H9 (cell line): ENCODE measurements at regions not wholly inside any gene's neighbourhood (a gene's known extent, or its start where the extent isn't known, plus 50 kb on each side); places are given as distances from the start of the nearest gene placed in this dataset.
"Not testable (repeated sequence)": the region's sequence is repeated elsewhere in the genome, so short reads cannot be mapped to it uniquely, and the experiment has no call there.

ENCODE experiments used
- DNase-seq: peaks from one replicate; pipeline ENCODE4 v3.0.0-alpha.2; 2017
- H2AFZ ChIP-seq: one replicate; pipeline ENCODE4 v1.6.1; 2013; ENCODE audit warnings: mild to moderate bottlenecking, low read length, control low read depth, moderate library complexity
- H2AK5ac ChIP-seq: 2 replicates; pipeline ENCODE4 v1.6.1; 2013; ENCODE audit warnings: low read length, control low read depth, mixed read lengths; ENCODE audit not compliant: insufficient read length
- H2BK120ac ChIP-seq: one replicate; pipeline ENCODE4 v1.6.1; 2013; ENCODE audit warnings: low read depth, mild to moderate bottlenecking, low read length, control low read depth, inconsistent platforms; ENCODE audit not compliant: poor library complexity, severe bottlenecking
- H2BK12ac ChIP-seq: 2 replicates; pipeline ENCODE4 v1.6.1; 2013; ENCODE audit warnings: low read length, control low read depth, mixed read lengths, low read depth; ENCODE audit not compliant: insufficient read length
- H2BK15ac ChIP-seq: 2 replicates; pipeline ENCODE4 v1.6.1; 2013; ENCODE audit warnings: low read depth, low read length, control low read depth
- H2BK20ac ChIP-seq: one replicate; pipeline ENCODE4 v1.6.1; 2013; ENCODE audit warnings: low read depth, mild to moderate bottlenecking, low read length, control low read depth, inconsistent platforms; ENCODE audit not compliant: poor library complexity, severe bottlenecking
- H2BK5ac ChIP-seq: 2 replicates; pipeline ENCODE4 v1.6.1; 2013; ENCODE audit warnings: low read length, control low read depth, mixed read lengths; ENCODE audit not compliant: insufficient read length
- H3K14ac ChIP-seq: 2 replicates; pipeline ENCODE4 v1.6.1; 2013; ENCODE audit warnings: low read length, control low read depth; ENCODE audit not compliant: insufficient read depth
- H3K18ac ChIP-seq: 2 replicates; pipeline ENCODE4 v1.6.1; 2013; ENCODE audit warnings: low read depth, mild to moderate bottlenecking, mixed read lengths, low read length, control low read depth; ENCODE audit not compliant: insufficient read length
- H3K23ac ChIP-seq: 2 replicates; pipeline ENCODE4 v1.6.1; 2013; ENCODE audit warnings: low read length, control low read depth, mixed read lengths, low read depth; ENCODE audit not compliant: insufficient read length
- H3K23me2 ChIP-seq: 2 replicates; pipeline ENCODE4 v1.6.1; 2013; ENCODE audit warnings: low read depth, mild to moderate bottlenecking, mixed read lengths, low read length, control low read depth; ENCODE audit not compliant: insufficient read length, poor library complexity, severe bottlenecking
- H3K27ac ChIP-seq: 2 replicates; pipeline ENCODE4 v1.5.1; 2013; ENCODE audit warnings: low read length, control low read depth, mixed read lengths, low read depth; ENCODE audit not compliant: insufficient read length
- H3K27me3 ChIP-seq: 2 replicates; pipeline ENCODE4 v1.6.1; 2013; ENCODE audit warnings: low read length, control low read depth, inconsistent platforms; ENCODE audit not compliant: insufficient read depth
- H3K4ac ChIP-seq: 2 replicates; pipeline ENCODE4 v1.6.1; 2013; ENCODE audit warnings: low read depth, mild to moderate bottlenecking, control low read depth, inconsistent platforms, low read length, moderate library complexity
- H3K4me1 ChIP-seq: 2 replicates; pipeline ENCODE4 v1.6.1; 2013; ENCODE audit warnings: low read length, control low read depth, inconsistent platforms; ENCODE audit not compliant: insufficient read depth
- H3K4me2 ChIP-seq: 2 replicates; pipeline ENCODE4 v1.6.1; 2013; ENCODE audit warnings: low read length, control low read depth, mixed read lengths; ENCODE audit not compliant: insufficient read length, insufficient read depth
- H3K56ac ChIP-seq: 2 replicates; pipeline ENCODE4 v1.6.1; 2013; ENCODE audit warnings: low read depth, mild to moderate bottlenecking, mixed read lengths, low read length, control low read depth; ENCODE audit not compliant: insufficient read length
- H3K79me1 ChIP-seq: 2 replicates; pipeline ENCODE4 v1.6.1; 2013; ENCODE audit warnings: low read depth, mild to moderate bottlenecking, moderate library complexity, low read length, control low read depth, inconsistent platforms; ENCODE audit not compliant: insufficient read depth, poor library complexity, severe bottlenecking
- H3K79me2 ChIP-seq: 2 replicates; pipeline ENCODE4 v1.6.1; 2013; ENCODE audit warnings: low read length, control low read depth, inconsistent platforms; ENCODE audit not compliant: insufficient read depth
- H3K9ac ChIP-seq: 2 replicates; pipeline ENCODE4 v1.6.1; 2013; ENCODE audit warnings: low read length, control low read depth, mixed read lengths; ENCODE audit not compliant: insufficient read length; ENCODE audit errors: extremely low read depth
- H3K9me3 ChIP-seq: one replicate; pipeline ENCODE4 v1.6.1; 2013; ENCODE audit warnings: low read depth, low read length, inconsistent platforms; ENCODE audit not compliant: control insufficient read depth
- H3T11ph ChIP-seq: one replicate; pipeline ENCODE4 v1.6.1; 2013; ENCODE audit warnings: mild to moderate bottlenecking, low read length, control low read depth, inconsistent platforms
- H4K20me1 ChIP-seq: one replicate; pipeline ENCODE4 v1.6.1; 2013; ENCODE audit not compliant: control insufficient read depth, insufficient read length, insufficient read depth
- H4K5ac ChIP-seq: 2 replicates; pipeline ENCODE4 v1.6.1; 2013; ENCODE audit warnings: low read depth, mild to moderate bottlenecking, mixed read lengths, low read length, control low read depth; ENCODE audit not compliant: insufficient read length
- H4K8ac ChIP-seq: replicated peaks from 2 replicates; pipeline ENCODE4 v1.6.1; 2013; ENCODE audit warnings: low read length, control low read depth, mixed read lengths, low read depth; ENCODE audit not compliant: insufficient read length
- H4K91ac ChIP-seq: 2 replicates; pipeline ENCODE4 v1.6.1; 2013; ENCODE audit warnings: low read depth, mild to moderate bottlenecking, moderate library complexity, mixed read lengths, low read length, control low read depth; ENCODE audit not compliant: insufficient read length
- H3K27ac Mint-ChIP-seq, 3 experiments: 2 replicates in 2 of 3; 3 replicates in 1 of 3; pipeline ENCODE4 v1.8.0; 2020 to 2021; ENCODE audit warnings: mixed read lengths in 3 of 3, mild to moderate bottlenecking in 1 of 3, moderate library complexity in 1 of 3
- H3K27me3 Mint-ChIP-seq: 2 replicates; pipeline ENCODE4 v1.8.0; 2021; ENCODE audit warnings: low read depth, mild to moderate bottlenecking, moderate library complexity, mixed read lengths
- H3K36me3 Mint-ChIP-seq, 3 experiments: 2 replicates in 2 of 3; 3 replicates in 1 of 3; pipeline ENCODE4 v1.8.0; 2020 to 2021; ENCODE audit warnings: low read depth in 3 of 3, mixed read lengths in 3 of 3; ENCODE audit not compliant: insufficient read depth in 1 of 3
- H3K4me1 Mint-ChIP-seq, 2 experiments: 2 replicates each; pipeline ENCODE4 v1.8.0; 2020; ENCODE audit warnings: mixed read lengths in 2 of 2
- H3K4me3 Mint-ChIP-seq, 2 experiments: 2 replicates in 1 of 2; 3 replicates in 1 of 2; pipeline ENCODE4 v1.8.0; 2020 to 2021; ENCODE audit warnings: mild to moderate bottlenecking in 2 of 2, mixed read lengths in 2 of 2, moderate library complexity in 1 of 2
- H3K9me3 Mint-ChIP-seq, 2 experiments: 2 replicates in 1 of 2; 3 replicates in 1 of 2; pipeline ENCODE4 v1.8.0; 2020; ENCODE audit warnings: mild to moderate bottlenecking in 2 of 2, mixed read lengths in 2 of 2, moderate library complexity in 1 of 2
- whole genome bisulfite sequencing: extraction: QIAGEN DNeasy Blood & Tissue Kit; methylation state at CpG from one replicate; pipeline ENCODE4 v1.1.7; 2013; ENCODE audit warnings: missing lambda C conversion rate, low lambda C conversion rate, mixed read lengths; ENCODE audit not compliant: insufficient read length; ENCODE audit errors: extremely low coverage; 5-methylcytosine and 5-hydroxymethylcytosine counted together

DNA sequence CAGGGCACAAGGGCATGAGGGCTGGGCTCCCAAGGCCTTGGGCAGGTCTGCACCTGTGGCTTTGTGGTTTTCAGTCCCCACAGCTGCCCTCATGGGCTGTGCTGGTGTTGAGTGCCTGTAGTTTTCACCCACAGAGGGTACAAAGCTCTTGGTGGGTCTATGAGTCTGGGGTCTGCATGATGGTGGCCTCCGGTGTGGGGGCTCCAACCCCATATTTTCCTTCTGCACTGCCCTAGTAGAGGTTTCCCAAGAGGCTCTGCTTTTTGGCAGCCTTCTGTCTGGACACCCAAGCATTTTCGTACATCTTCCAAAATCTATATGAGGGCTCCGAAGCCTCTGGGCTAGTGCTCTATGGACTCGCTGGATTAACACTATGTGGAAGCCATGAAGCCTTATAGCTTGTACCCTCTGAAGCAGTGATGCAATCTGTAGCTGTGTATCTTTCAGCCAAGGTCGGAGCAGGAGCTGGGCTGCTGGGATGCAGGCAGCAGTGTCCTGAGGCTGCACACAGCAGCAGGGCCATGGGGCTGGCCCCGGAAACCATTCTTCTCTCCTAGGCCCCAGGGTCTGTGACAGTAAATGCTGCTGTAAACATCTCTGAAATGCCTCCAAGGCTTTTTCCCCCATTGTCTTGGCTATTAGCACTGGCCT, 240.3 kb downstream of the CWH43 start:
- H4K20me1 ChIP-seq, H3K27me3 ChIP-seq, H2BK5ac ChIP-seq, H3K4ac ChIP-seq, H3K18ac ChIP-seq, H3K23me2 ChIP-seq, H3K14ac ChIP-seq, H3K4me1 ChIP-seq, H3K4me1 Mint-ChIP-seq, H3K23ac ChIP-seq, H3K56ac ChIP-seq, H3K79me2 ChIP-seq, H4K5ac ChIP-seq, H2AK5ac ChIP-seq, H2BK20ac ChIP-seq, H3K79me1 ChIP-seq, H3K4me3 Mint-ChIP-seq, H3K27ac ChIP-seq, H3K27ac Mint-ChIP-seq, H2BK120ac ChIP-seq, H2BK12ac ChIP-seq, H4K91ac ChIP-seq, H3T11ph ChIP-seq, H3K27me3 Mint-ChIP-seq, H2AFZ ChIP-seq, DNase-seq, H4K8ac ChIP-seq, H3K4me2 ChIP-seq, H3K9me3 ChIP-seq, H2BK15ac ChIP-seq, H3K9ac ChIP-seq: not testable (repeated sequence)
- H3K36me3 Mint-ChIP-seq: peaks cover 5 to 18% (median 14%) of the 10 kb centered on the region in 3 experiments; a peak in 6 of 7 replicates
- peaks cover 54 to 57% of the 10 kb centered on the region in 2 experiments for H3K9me3 Mint-ChIP-seq
- no CpG with 5 or more reads among the region's 6 CpGs for WGBS

DNA sequence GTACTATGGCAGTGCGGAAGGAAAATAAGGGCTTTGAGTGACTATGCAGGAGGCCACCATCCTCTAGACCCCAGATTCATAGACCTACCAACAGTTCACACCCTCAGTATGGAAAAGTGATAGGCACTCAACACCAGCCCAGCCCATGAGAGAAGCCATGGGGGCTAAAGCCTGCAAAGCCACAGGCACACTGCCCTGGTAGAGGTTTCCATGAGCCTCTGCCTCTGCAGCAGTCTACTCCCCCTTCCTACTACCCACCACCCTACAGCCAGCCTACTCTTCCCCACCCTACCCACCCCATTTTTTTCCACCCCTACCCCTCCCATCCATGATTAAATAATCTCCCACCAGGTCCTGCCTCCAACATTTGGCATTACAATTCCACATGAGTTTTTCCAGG, 241.9 kb downstream of the CWH43 start:
- H3K27ac Mint-ChIP-seq, H3K4me1 Mint-ChIP-seq: not testable (repeated sequence)
- no CpG with 5 or more reads among the region's 1 CpG for WGBS

More for the DNA sequence above, 241.9 kb downstream of the CWH43 start:
- H3K4me3 Mint-ChIP-seq, H2BK20ac ChIP-seq, H3K4me1 ChIP-seq, H3K18ac ChIP-seq, H3K9me3 ChIP-seq, H3K14ac ChIP-seq, H3K27ac ChIP-seq, H4K91ac ChIP-seq, H3K79me1 ChIP-seq, H3K27me3 Mint-ChIP-seq, H2AK5ac ChIP-seq, H4K20me1 ChIP-seq, H2BK5ac ChIP-seq, H3K9ac ChIP-seq, H2BK12ac ChIP-seq, DNase-seq, H2AFZ ChIP-seq, H3K4me2 ChIP-seq, H3K56ac ChIP-seq, H3T11ph ChIP-seq, H3K27me3 ChIP-seq, H3K23me2 ChIP-seq, H4K5ac ChIP-seq, H2BK15ac ChIP-seq, H3K4ac ChIP-seq, H4K8ac ChIP-seq, H3K36me3 Mint-ChIP-seq, H3K79me2 ChIP-seq, H2BK120ac ChIP-seq, H3K23ac ChIP-seq: not testable (repeated sequence)
- peaks cover 44 to 46% of the 10 kb centered on the region in 2 experiments for H3K9me3 Mint-ChIP-seq
